DND-41 (cell line): ENCODE measurements at regions not wholly inside any gene's neighbourhood (a gene's known extent, or its start where the extent isn't known, plus 50 kb on each side); places are given as distances from the start of the nearest gene placed in this dataset.
A peak's percentile ranks its signal among the peaks of the same experiment; 100 is the strongest.

Source experiments
- ATAC-seq: fragments of 200-7000 bp; cut with Tn5 transposase; 3 replicates; pipeline ENCODE4 v1.9.1; 2021; ENCODE audit warnings: low read depth; ENCODE audit not compliant: insufficient read depth
- DNase-seq: peaks from one replicate; pipeline ENCODE4 v3.0.0-alpha.2; 2020
- H2AFZ ChIP-seq: 2 replicates; pipeline ENCODE4 v1.6.0; 2012; ENCODE audit warnings: low read depth, low read length
- H3K27ac ChIP-seq: 2 replicates; pipeline ENCODE4 v1.5.1; 2012; ENCODE audit warnings: low read length, inconsistent platforms
- H3K27me3 ChIP-seq: fragments of 200-600 bp; sonication (generic); 2 replicates; pipeline ENCODE4 v1.6.0; 2012; ENCODE audit warnings: low read length, mild to moderate bottlenecking, inconsistent platforms; ENCODE audit not compliant: insufficient read depth, poor library complexity
- H3K36me3 ChIP-seq: 2 replicates; pipeline ENCODE4 v1.5.1; 2012; ENCODE audit warnings: low read length, inconsistent platforms; ENCODE audit not compliant: insufficient read depth
- H3K4me1 ChIP-seq: 2 replicates; pipeline ENCODE4 v1.5.1; 2012; ENCODE audit warnings: mild to moderate bottlenecking, low read length; ENCODE audit not compliant: insufficient read depth
- H3K4me2 ChIP-seq: 2 replicates; pipeline ENCODE4 v1.6.0; 2012; ENCODE audit warnings: mild to moderate bottlenecking, moderate library complexity, low read length, inconsistent platforms; ENCODE audit not compliant: insufficient read depth
- H3K4me3 ChIP-seq, 2 experiments: fragments of 200-600 bp in 1 of 2; shearing (Covaris generic) in 1 of 2; 2 replicates each; pipeline ENCODE4 v1.5.1; 2012 to 2016; ENCODE audit warnings: inconsistent platforms in 2 of 2, low read length in 2 of 2, mild to moderate bottlenecking in 2 of 2, low read depth in 1 of 2, moderate library complexity in 1 of 2
- H3K79me2 ChIP-seq: 2 replicates; pipeline ENCODE4 v1.6.0; 2012; ENCODE audit warnings: low read length, inconsistent platforms; ENCODE audit not compliant: insufficient read depth
- H3K9ac ChIP-seq: 2 replicates; pipeline ENCODE4 v1.6.0; 2012; ENCODE audit warnings: low read depth, mild to moderate bottlenecking, inconsistent platforms, low read length, moderate library complexity
- H3K9me3 ChIP-seq: 2 replicates; pipeline ENCODE4 v1.5.1; 2012; ENCODE audit warnings: low read length, moderate library complexity, mild to moderate bottlenecking, inconsistent platforms; ENCODE audit not compliant: insufficient read depth, severe bottlenecking
- H4K20me1 ChIP-seq: 2 replicates; pipeline ENCODE4 v1.6.0; 2012; ENCODE audit warnings: low read length; ENCODE audit not compliant: insufficient read depth
- EZH2 ChIP-seq: IDR thresholded peaks from 3 replicates; pipeline ENCODE4 v1.6.1; 2012; ENCODE audit warnings: borderline replicate concordance, low read depth, mild to moderate bottlenecking, moderate library complexity, low read length, inconsistent platforms; ENCODE audit not compliant: severe bottlenecking
- TF ChIP-seq, protein P1 (sequence below): IDR thresholded peaks from 2 replicates; pipeline ENCODE4 v1.5.1; 2012; ENCODE audit warnings: borderline replicate concordance, low read length, moderate library complexity, mild to moderate bottlenecking; ENCODE audit not compliant: poor library complexity, severe bottlenecking; ENCODE audit errors: extremely low read depth

GRCh38 chr18:27769152-27769551, 407.8 kb downstream of the CDH2 start:
- Histone ChIP-seq H3K9ac (no peak overlapping the region), H2AFZ (peak overlapping the region; percentile 7; the same call in 1 of the 2 replicates), H4K20me1 (no peaks in the 10 kb centered on the region), H3K4me2 (no peak overlapping the region), H3K27me3 (no peaks in the 10 kb centered on the region), H3K36me3 (no peaks in the 10 kb centered on the region), H3K79me2 (no peaks in the 10 kb centered on the region), H3K4me1 (peaks cover 10% of the 10 kb centered on the region), H3K9me3 (no peaks in the 10 kb centered on the region), H3K27ac (peak overlapping the region; percentile 5; the same call in 1 of the 2 replicates), H3K4me3 (no peak overlapping the region)
- peak; percentile 48 for DNase-seq
- TF ChIP-seq, protein P1, sequence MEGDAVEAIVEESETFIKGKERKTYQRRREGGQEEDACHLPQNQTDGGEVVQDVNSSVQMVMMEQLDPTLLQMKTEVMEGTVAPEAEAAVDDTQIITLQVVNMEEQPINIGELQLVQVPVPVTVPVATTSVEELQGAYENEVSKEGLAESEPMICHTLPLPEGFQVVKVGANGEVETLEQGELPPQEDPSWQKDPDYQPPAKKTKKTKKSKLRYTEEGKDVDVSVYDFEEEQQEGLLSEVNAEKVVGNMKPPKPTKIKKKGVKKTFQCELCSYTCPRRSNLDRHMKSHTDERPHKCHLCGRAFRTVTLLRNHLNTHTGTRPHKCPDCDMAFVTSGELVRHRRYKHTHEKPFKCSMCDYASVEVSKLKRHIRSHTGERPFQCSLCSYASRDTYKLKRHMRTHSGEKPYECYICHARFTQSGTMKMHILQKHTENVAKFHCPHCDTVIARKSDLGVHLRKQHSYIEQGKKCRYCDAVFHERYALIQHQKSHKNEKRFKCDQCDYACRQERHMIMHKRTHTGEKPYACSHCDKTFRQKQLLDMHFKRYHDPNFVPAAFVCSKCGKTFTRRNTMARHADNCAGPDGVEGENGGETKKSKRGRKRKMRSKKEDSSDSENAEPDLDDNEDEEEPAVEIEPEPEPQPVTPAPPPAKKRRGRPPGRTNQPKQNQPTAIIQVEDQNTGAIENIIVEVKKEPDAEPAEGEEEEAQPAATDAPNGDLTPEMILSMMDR, result no peak
- no peak for TF ChIP-seq EZH2
- ATAC-seq, result peak; percentile 97

GRCh38 chr18:27763936-27764335, 413.0 kb downstream of the CDH2 start:
- H3K4me1 ChIP-seq, result peaks cover 2% of the 10 kb centered on the region
- no peaks in the 10 kb centered on the region for H3K36me3 ChIP-seq
- ATAC-seq (no peak), DNase-seq (no peak)
- H3K27ac ChIP-seq, result no peak overlapping the region
- TF ChIP-seq, protein P1, result no peak
- no peak for TF ChIP-seq EZH2
- H3K27me3 ChIP-seq, result no peaks in the 10 kb centered on the region
- no peak overlapping the region for H3K4me2 ChIP-seq
- H3K9ac ChIP-seq, result no peak overlapping the region
- H3K79me2 ChIP-seq, result no peaks in the 10 kb centered on the region
- no peak overlapping the region for H3K4me3 ChIP-seq
- H3K9me3 ChIP-seq, result no peaks in the 10 kb centered on the region
- H4K20me1 ChIP-seq, result no peaks in the 10 kb centered on the region
- no peak overlapping the region for H2AFZ ChIP-seq

GRCh38 chr18:27763341-27763740, 413.6 kb downstream of the CDH2 start:
- Histone ChIP-seq H3K4me3 (no peak overlapping the region), H3K27ac (no peak overlapping the region), H3K27me3 (no peaks in the 10 kb centered on the region), H3K9ac (no peak overlapping the region), H3K79me2 (no peaks in the 10 kb centered on the region), H3K9me3 (no peaks in the 10 kb centered on the region), H3K4me1 (no peaks in the 10 kb centered on the region), H2AFZ (no peak overlapping the region), H3K36me3 (no peaks in the 10 kb centered on the region), H4K20me1 (no peaks in the 10 kb centered on the region), H3K4me2 (no peak overlapping the region)
- ATAC-seq (no peak), DNase-seq (no peak)
- TF ChIP-seq, protein P1, result no peak
- TF ChIP-seq EZH2, result no peak

DNA sequence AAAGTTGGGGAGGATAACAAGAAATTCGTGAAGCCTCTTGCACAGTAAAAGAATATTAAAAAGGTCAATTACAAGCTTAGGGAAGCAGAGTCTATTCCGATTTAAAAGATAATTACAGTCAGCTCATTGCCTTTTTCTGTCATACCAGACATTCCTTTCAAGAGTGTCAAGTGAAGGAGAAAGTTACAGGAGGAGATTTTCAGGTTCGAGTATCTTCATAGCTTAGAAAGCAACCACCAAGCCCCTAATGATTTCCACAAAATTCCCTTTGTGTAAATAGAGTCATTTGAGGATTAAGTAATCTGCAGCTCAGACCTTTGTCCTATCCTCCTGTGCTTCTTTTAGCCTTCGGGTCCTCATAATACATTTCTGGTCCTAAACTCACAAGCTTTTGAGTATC, 414.9 kb downstream of the CDH2 start:
- H3K4me1 ChIP-seq, result no peaks in the 10 kb centered on the region
- no peaks in the 10 kb centered on the region for H3K9me3 ChIP-seq
- H3K27me3 ChIP-seq, result no peaks in the 10 kb centered on the region
- no peak overlapping the region for H3K4me3 ChIP-seq
- no peaks in the 10 kb centered on the region for H3K36me3 ChIP-seq
- H4K20me1 ChIP-seq, result no peaks in the 10 kb centered on the region
- H3K9ac ChIP-seq, result no peak overlapping the region
- ATAC-seq (no peak), DNase-seq (no peak)
- no peaks in the 10 kb centered on the region for H3K79me2 ChIP-seq
- H2AFZ ChIP-seq, result no peak overlapping the region
- TF ChIP-seq, protein P1, result no peak
- no peak for TF ChIP-seq EZH2
- no peak overlapping the region for H3K4me2 ChIP-seq
- no peak overlapping the region for H3K27ac ChIP-seq
